Urinary bladder (tissue), 3 donors: ENCODE measurements at regions not wholly inside any gene's neighbourhood (a gene's known extent, or its start where the extent isn't known, plus 50 kb on each side); places are given as distances from the start of the nearest gene placed in this dataset.
"Not testable (repeated sequence)": the region's sequence is repeated elsewhere in the genome, so short reads cannot be mapped to it uniquely, and the experiment has no call there.

Experiments used
- DNase-seq: peaks from one replicate; pipeline ENCODE4 v3.0.0-alpha.2; 2015; ENCODE audit errors: extremely low spot score
- H3K27ac ChIP-seq: one replicate; pipeline ENCODE4 v1.5.1; 2013; ENCODE audit warnings: low read depth, mild to moderate bottlenecking, moderate library complexity
- H3K36me3 ChIP-seq: one replicate; pipeline ENCODE4 v1.6.1; 2013; ENCODE audit warnings: mild to moderate bottlenecking, moderate library complexity; ENCODE audit not compliant: insufficient read depth
- H3K4me1 ChIP-seq: one replicate; pipeline ENCODE4 v1.6.1; 2013; ENCODE audit warnings: mild to moderate bottlenecking, moderate library complexity; ENCODE audit not compliant: insufficient read depth
- H3K4me3 ChIP-seq: one replicate; pipeline ENCODE4 v1.5.1; 2013; ENCODE audit warnings: low read depth, low read length
- WGBS: extraction: QIAGEN DNeasy Blood & Tissue Kit; methylation state at CpG from one replicate; pipeline ENCODE4 v1.1.7; 2013; 5-methylcytosine and 5-hydroxymethylcytosine counted together
- donor health status: healthy with polysubstance abuse.
- donor health status: healthy.

- H3K36me3 ChIP-seq, H3K27ac ChIP-seq, H3K4me3 ChIP-seq, H3K4me1 ChIP-seq, DNase-seq: not testable (repeated sequence)
- WGBS = 84% methylated on average over 2 of the region's 2 CpGs
Observed at GRCh38 chr2:175326164-175326563, 144.7 kb upstream of the ATP5MC3 start.

GRCh38 chr2:175323162-175323561 lies 141.7 kb upstream of the ATP5MC3 start:
- 76% methylated on average over 4 of the region's 4 CpGs for WGBS
- Histone ChIP-seq H3K36me3 (no peaks in the 10 kb centered on the region), H3K4me3 (no peak overlapping the region), H3K27ac (no peak overlapping the region), H3K4me1 (no peaks in the 10 kb centered on the region)
- no peak for DNase-seq

GRCh38 chr2:175318542-175318941 lies 137.0 kb upstream of the ATP5MC3 start:
- 39% methylated on average over 2 of the region's 2 CpGs for WGBS
- Histone ChIP-seq H3K36me3 (no peaks in the 10 kb centered on the region), H3K27ac (no peak overlapping the region), H3K4me1 (no peaks in the 10 kb centered on the region), H3K4me3 (no peak overlapping the region)
- no peak for DNase-seq

- H3K4me1 ChIP-seq = no peaks in the 10 kb centered on the region
- DNase-seq = no peak
- WGBS = 80% methylated on average over 2 of the region's 2 CpGs
Observed at GRCh38 chr2:175317751-175318150, 136.2 kb upstream of the ATP5MC3 start.

GRCh38 chr2:175312137-175312536 lies 130.6 kb upstream of the ATP5MC3 start:
- no peak overlapping the region for H3K4me3 ChIP-seq
- H3K4me1 ChIP-seq = no peaks in the 10 kb centered on the region
- no peak overlapping the region for H3K27ac ChIP-seq
- no peak for DNase-seq
- no peaks in the 10 kb centered on the region for H3K36me3 ChIP-seq
- WGBS = 35% methylated on average over 2 of the region's 2 CpGs

More at GRCh38 chr2:175317751-175318150, 136.2 kb upstream of the ATP5MC3 start:
- no peaks in the 10 kb centered on the region for H3K36me3 ChIP-seq
- no peak overlapping the region for H3K4me3 ChIP-seq
- no peak overlapping the region for H3K27ac ChIP-seq

- no peak for DNase-seq
- Histone ChIP-seq H3K27ac (no peak overlapping the region), H3K4me1 (no peaks in the 10 kb centered on the region), H3K36me3 (no peaks in the 10 kb centered on the region), H3K4me3 (no peak overlapping the region)
- 78% methylated on average over 1 of the region's 1 CpG for WGBS
Observed at GRCh38 chr2:175310813-175311504, 129.4 kb upstream of the ATP5MC3 start.

- Histone ChIP-seq H3K36me3 (no peaks in the 10 kb centered on the region), H3K4me1 (no peaks in the 10 kb centered on the region), H3K4me3 (no peak overlapping the region), H3K27ac (no peak overlapping the region)
- no peak for DNase-seq
- WGBS = 35% methylated on average over 3 of the region's 3 CpGs
Observed at GRCh38 chr2:175309799-175310198, 128.3 kb upstream of the ATP5MC3 start.

- no peaks in the 10 kb centered on the region for H3K36me3 ChIP-seq
- no peak for DNase-seq
- no peak overlapping the region for H3K4me3 ChIP-seq
- no peak overlapping the region for H3K27ac ChIP-seq
- 81% methylated on average over 4 of the region's 4 CpGs for WGBS
- no peaks in the 10 kb centered on the region for H3K4me1 ChIP-seq
Observed at GRCh38 chr2:175308005-175308404, 126.5 kb upstream of the ATP5MC3 start.

GRCh38 chr2:175304541-175304940 lies 123.0 kb upstream of the ATP5MC3 start:
- H3K4me1 ChIP-seq = no peaks in the 10 kb centered on the region
- no peaks in the 10 kb centered on the region for H3K36me3 ChIP-seq
- H3K4me3 ChIP-seq = no peak overlapping the region
- 91% methylated on average over 2 of the region's 2 CpGs for WGBS
- H3K27ac ChIP-seq = no peak overlapping the region
- DNase-seq = no peak

GRCh38 chr2:175293776-175294175 lies 112.3 kb upstream of the ATP5MC3 start:
- Histone ChIP-seq H3K27ac (no peak overlapping the region), H3K4me3 (no peak overlapping the region), H3K4me1 (no peaks in the 10 kb centered on the region), H3K36me3 (no peaks in the 10 kb centered on the region)
- DNase-seq = no peak
- 73% methylated on average over 4 of the region's 4 CpGs for WGBS

GRCh38 chr2:175293195-175293594 lies 111.7 kb upstream of the ATP5MC3 start:
- DNase-seq = no peak
- no peak overlapping the region for H3K27ac ChIP-seq
- no peaks in the 10 kb centered on the region for H3K4me1 ChIP-seq
- 86% methylated on average over 3 of the region's 3 CpGs for whole genome bisulfite sequencing
- H3K4me3 ChIP-seq = no peak overlapping the region
- no peaks in the 10 kb centered on the region for H3K36me3 ChIP-seq

GRCh38 chr2:175282886-175283285 lies 101.4 kb upstream of the ATP5MC3 start:
- H3K4me1 ChIP-seq = no peaks in the 10 kb centered on the region
- no peak overlapping the region for H3K4me3 ChIP-seq
- H3K27ac ChIP-seq = no peak overlapping the region
- DNase-seq = no peak
- H3K36me3 ChIP-seq = no peaks in the 10 kb centered on the region
- WGBS = 43% methylated on average over 2 of the region's 2 CpGs

- no peaks in the 10 kb centered on the region for H3K4me1 ChIP-seq
- 73% methylated on average over 1 of the region's 1 CpG for WGBS
- no peak for DNase-seq
- H3K36me3 ChIP-seq = no peaks in the 10 kb centered on the region
- H3K27ac ChIP-seq = no peak overlapping the region
- H3K4me3 ChIP-seq = no peak overlapping the region
Observed at GRCh38 chr2:175282300-175282699, 100.8 kb upstream of the ATP5MC3 start.

GRCh38 chr2:175277772-175278171 lies 96.3 kb upstream of the ATP5MC3 start:
- no peak overlapping the region for H3K4me3 ChIP-seq
- WGBS = 71% methylated on average over 2 of the region's 2 CpGs
- no peak for DNase-seq
- no peaks in the 10 kb centered on the region for H3K4me1 ChIP-seq
- H3K36me3 ChIP-seq = no peaks in the 10 kb centered on the region
- H3K27ac ChIP-seq = no peak overlapping the region

GRCh38 chr2:175275539-175275938 lies 94.0 kb upstream of the ATP5MC3 start:
- Histone ChIP-seq H3K4me1 (no peaks in the 10 kb centered on the region), H3K4me3 (no peak overlapping the region), H3K36me3 (no peaks in the 10 kb centered on the region), H3K27ac (no peak overlapping the region)
- no peak for DNase-seq
- WGBS = 31% methylated on average over 2 of the region's 2 CpGs
